ENCODE measurements at regions not wholly inside any gene's neighbourhood (a gene's known extent, or its start where the extent isn't known, plus 50 kb on each side); places are given as distances from the start of the nearest gene placed in this dataset.

GRCh38 chr13:73880365-73880764, 253.8 kb downstream of the KLF12 start:
- ATAC-seq: no peak

DNA sequence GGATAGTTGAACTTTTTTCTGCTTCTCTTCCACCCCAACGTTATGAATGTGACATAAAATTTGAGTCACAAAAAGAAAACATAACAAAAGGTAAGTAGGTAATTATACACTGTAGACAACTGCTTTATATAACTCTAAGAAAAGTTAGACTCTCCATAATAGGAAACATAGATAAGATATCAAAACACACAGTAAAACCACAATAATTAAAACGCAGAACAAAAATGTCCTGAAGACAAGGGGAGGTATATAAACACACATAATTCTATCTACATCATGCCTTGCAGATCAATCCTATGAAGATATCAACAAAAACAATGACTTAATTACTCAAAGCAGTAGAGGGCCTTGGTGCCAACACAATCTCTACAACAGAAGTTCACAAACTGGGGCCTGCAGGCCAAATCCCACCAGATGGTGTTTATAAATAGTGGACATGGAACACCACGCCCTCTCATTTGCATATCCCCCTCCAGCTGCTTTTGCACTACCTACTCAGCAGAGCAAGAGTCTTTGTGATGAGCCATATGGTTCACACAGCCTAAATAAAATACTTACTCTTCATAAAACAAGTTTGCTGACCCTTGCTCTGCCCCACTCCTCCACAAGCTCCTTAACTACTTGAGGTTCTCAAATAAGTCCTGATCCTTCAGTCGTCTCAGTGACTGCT, 254.7 kb downstream of the KLF12 start:
- ATAC-seq: no peak

GRCh38 chr13:73877399-73877798, 256.8 kb downstream of the KLF12 start:
- no peak for ATAC-seq

DNA sequence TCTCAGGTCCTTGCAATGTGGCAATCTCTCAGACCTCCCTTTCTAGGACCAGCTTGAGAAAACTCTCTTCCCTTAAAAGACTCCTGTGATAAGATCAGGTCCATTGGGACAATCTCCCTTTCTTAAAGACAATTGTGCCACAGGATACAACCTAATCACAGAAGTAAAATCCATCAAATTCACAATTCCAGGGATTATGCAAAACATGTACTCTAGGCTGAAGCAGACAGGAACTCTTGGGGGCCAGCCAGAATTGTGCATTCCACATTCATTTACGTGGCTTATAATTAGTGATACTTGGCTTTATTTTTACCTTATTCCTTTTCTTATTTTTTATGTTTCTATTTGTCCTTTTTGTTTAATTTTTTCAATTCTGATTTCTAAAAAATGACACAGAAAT, 257.9 kb downstream of the KLF12 start:
- no peak for ATAC-seq

- ATAC-seq: no peak
Measured at GRCh38 chr13:73873940-73874830, 260.0 kb downstream of the KLF12 start.

GRCh38 chr13:73872397-73872796, 261.8 kb downstream of the KLF12 start:
- no peak for ATAC-seq

GRCh38 chr13:73870970-73871935, 263.0 kb downstream of the KLF12 start:
- ATAC-seq: no peak

GRCh38 chr13:73870036-73870741, 264.0 kb downstream of the KLF12 start:
- no peak for ATAC-seq

- ATAC-seq: no peak
Measured at GRCh38 chr13:73865027-73865426, 269.2 kb downstream of the KLF12 start.

GRCh38 chr13:73861136-73861535, 273.1 kb downstream of the KLF12 start:
- no peak for ATAC-seq

DNA sequence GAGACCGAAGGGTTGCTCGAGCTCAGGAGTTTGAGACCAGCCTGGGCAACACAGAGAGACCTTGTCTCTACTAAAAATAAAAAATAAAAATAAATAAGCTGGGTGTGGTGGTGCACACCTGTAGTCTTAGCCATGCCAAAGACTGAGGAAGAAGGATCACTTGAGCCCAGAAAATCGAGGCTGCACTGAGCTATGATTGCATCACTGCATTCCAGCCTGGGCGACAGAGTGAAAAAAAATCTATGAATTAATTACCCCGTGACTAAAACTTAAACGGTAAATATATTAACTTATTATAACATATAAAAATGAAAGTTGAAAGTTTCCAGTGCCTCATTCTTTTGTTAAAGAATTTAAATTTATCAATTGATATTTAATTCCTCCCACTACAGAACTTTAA, 273.7 kb downstream of the KLF12 start:
- no peak for ATAC-seq

GRCh38 chr13:73859841-73860240, 274.4 kb downstream of the KLF12 start:
- no peak for ATAC-seq

- no peak for ATAC-seq
Measured at GRCh38 chr13:73857106-73857505, 277.1 kb downstream of the KLF12 start.

DNA sequence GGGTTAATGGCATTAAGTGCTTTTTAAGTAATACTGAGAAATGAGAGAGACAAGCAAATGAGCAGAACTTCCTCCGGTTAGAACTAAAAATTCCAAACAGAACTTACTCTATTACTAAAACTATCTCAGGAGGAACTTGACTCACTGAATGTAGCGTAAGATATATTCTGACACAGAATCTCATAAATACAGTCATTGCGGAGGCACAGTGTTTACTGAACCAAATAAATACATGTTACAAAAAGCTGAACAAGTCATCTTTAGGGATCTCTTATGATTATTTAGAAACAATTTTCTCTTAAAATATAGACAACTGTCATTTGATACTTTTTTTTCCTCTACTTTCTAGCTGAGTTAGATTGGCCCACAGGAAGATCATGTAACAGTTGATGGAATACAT, 283.1 kb downstream of the KLF12 start:
- no peak for ATAC-seq

- no peak for ATAC-seq
Measured at GRCh38 chr13:73850104-73850873, 283.9 kb downstream of the KLF12 start.

DNA sequence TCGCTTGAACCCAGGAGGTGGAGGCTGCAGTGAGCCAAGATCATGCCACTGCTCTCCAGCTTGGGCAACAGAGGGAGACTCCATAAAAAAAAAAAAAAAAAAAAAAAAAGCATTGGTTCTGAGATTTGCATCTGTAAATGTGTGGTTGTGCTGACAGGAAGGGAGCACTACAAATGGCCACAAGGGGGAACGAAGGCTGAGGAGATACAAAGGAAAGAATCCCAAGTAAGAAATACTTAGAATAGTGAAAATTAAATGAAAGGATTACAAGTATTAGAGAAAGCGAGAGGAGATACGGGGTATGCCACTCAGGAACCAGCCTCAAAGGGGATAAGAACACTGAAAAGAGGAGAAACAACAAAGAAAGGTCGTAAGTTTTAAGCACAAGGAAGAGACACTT, 284.9 kb downstream of the KLF12 start:
- ATAC-seq: no peak

DNA sequence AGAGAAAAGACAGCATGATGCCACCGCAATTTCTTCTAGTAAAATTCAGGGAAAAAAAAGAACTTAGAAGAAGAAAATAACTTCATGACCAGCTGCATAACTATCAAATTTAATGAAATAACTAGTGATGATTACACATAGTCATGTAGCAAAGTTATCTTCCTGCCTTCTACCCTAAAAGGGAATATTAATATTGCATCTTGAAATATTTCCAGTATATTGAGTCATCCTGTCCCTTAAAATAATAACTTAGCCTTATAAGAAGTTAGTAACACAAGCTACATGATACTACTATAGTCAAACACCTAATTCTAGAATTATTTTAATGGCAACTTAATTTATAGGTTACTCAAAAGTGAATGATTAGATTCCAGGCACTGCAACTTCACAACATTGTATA, 289.2 kb downstream of the KLF12 start:
- no peak for ATAC-seq

DNA sequence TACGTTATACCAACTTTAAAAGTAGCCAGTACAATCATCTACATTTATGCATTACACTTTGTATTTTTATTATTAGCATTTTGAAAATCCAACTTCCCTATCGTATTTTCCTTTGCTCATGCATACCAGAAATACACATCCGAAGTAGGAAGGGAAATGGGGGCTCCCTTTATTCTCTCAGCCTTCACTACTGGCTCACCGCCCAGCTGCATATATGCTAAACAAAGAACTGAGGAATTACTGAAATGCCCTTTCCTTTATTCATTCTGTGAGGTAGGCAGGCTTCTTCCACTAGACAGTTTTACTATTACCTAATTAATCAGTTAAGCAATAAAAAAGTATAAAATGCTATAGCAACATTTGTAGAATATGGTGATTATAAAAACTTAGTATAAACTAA, 291.6 kb downstream of the KLF12 start:
- no peak for ATAC-seq

GRCh38 chr13:73842184-73842583, 292.0 kb downstream of the KLF12 start:
- no peak for ATAC-seq

- no peak for ATAC-seq
Measured at GRCh38 chr13:73837147-73837546, 297.1 kb downstream of the KLF12 start.

- no peak for ATAC-seq
Measured at GRCh38 chr13:73835138-73835721, 299.0 kb downstream of the KLF12 start.

All from esophagus mucosa (tissue), 1 donor.